HG02943 (cell line): ENCODE measurements at regions not wholly inside any gene's neighbourhood (a gene's known extent, or its start where the extent isn't known, plus 50 kb on each side); places are given as distances from the start of the nearest gene placed in this dataset.

ENCODE experiments used
- ATAC-seq: cut with Tn5 transposase; IDR thresholded peaks from one replicate; pipeline ENCODE4 v1.9.1; 2021; ENCODE audit warnings: mild to moderate bottlenecking, low read depth, moderate library complexity; ENCODE audit not compliant: unreplicated experiment

DNA sequence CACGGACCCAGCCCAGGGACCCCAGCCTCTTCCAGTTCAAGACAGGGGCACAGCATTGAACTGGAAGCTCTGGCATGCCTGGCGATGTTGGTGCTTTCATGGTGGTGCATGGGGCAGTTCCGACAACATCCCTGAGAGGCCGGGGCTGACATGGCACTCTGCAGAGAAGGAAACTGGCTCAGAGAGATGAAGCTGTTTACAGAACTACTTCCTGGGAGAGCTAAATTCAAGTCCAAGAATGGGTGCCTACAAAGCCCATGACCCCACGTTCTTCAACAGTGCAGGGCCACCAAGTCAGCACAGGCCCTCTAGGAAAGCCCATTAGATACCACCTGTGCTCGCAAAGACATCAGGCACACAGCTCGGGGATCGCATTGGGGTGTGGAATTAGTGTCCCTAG is 470.9 kb upstream of the MGMT start:
- ATAC-seq: no peak

DNA sequence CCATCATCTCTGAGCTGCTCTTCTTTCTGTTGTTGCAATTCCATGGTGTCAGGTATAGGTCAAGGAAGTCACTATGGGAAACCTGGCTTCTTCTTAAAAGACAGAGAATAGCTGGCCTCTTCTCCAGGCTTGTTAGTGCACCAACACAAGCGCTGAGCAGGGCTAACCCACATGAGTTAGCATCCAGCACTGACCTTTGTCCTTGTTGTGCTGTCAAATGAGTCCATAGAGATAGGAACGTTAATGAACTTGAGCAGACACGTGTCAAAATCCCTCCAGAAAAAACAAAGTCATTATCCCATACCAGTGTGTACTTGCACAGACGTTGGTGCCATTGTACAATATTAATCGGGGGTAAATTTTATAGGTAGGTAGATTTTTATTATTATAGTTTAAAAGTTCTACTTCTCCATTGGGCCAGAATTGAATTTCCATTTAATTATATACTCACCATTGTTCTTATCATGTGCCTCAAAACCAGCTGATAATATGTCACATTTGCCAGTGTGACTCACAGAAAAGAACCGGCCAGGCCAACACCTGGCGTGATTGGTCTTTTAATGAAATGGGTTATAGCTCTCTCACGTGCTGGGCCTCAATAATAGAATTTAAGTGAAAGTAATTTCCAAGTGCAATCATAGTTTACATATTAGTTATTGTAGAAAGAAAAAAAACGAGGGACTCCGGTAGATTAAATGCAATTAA is 468.8 kb upstream of the MGMT start:
- ATAC-seq: no peak

DNA sequence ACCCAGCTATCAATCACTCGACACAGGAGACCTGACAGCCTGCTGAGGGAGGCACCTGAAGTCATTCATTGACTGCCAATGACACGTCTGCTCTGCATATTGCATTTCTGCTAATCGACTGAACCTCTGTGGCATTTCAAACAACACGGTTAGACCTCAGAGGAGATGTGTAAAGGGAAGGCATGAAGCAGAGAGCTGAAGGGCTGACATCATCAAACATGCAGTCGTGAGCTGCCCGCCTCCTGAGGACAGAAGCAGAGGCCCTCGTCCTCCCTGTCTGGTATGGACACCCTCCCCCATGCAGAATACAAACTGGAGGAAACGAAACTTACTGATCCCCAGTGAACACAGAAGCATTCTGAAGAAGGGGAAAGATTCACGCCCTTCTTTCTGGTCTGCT is 462.6 kb upstream of the MGMT start:
- no peak for ATAC-seq

- no peak for ATAC-seq
These were observed 462.0 kb upstream of the MGMT start for GRCh38 chr10:129005080-129005479.

DNA sequence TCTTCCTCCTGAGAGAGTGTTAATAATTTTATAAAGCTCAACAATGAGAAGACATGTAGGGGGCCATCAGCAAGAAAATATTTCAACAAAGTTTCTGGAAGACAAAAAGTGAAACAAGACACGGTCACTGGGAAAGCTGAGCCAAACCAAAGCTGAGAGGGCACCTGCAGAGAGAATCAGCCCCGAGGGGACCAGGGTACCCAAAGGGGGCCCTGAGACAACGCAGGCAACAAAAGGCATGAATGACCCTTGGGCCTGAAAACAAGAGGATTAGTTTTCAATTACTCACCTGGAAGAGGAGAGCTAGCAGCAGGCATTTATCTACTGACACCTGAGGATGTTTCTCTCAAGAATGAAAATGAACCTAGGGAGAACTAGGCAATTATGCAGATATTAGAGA is 461.2 kb upstream of the MGMT start:
- ATAC-seq: no peak

DNA sequence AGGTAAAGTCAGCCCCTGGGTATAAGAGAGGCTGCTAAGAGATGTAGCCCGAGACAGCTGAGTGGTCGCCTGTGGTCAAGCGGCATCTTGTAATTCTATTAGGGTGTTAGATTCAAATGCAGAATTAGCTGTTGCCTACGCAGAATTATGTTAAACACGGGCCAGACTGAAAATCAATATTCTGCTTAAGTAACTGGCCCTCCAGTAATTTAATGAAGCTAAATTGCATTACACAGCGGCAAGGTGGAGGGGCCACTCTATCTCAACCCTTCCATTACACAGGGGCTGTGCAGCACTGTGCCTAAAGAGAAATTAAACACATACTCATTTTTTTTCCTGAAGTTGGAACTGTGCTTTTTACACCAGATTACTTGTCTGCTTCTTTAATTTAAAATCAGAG is 448.5 kb upstream of the MGMT start:
- no peak for ATAC-seq

DNA sequence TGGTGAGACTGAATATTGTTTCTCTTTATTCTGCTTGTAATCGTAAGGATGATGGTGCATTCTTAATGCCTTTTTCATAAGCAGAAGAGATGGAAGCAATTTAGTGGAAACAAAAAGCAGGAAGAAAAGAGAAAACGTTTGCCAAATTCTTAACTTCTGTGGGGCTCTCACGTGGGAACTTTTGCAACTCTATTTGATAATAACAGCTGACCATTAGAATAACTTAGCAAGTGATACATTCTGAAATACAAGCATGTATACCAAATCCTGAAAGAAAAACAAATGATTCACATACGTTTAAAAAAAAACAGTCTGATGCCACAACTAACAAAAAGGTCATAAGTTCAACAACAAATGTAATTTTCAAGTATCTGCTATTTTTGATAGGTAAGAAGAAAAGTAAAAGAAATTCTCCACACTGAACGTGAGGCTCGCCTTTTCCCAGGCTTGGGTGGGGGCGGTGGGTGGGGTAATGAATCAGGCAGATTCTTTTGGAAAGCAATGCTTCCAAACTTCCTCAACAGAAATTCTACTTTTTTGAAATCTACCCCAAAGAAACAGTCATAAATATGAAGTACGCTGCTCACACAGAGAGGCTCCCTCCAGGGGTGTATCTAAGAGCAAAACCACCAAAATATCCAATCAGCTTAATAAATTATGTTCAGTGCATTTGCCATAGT is 446.2 kb upstream of the MGMT start:
- ATAC-seq: no peak

DNA sequence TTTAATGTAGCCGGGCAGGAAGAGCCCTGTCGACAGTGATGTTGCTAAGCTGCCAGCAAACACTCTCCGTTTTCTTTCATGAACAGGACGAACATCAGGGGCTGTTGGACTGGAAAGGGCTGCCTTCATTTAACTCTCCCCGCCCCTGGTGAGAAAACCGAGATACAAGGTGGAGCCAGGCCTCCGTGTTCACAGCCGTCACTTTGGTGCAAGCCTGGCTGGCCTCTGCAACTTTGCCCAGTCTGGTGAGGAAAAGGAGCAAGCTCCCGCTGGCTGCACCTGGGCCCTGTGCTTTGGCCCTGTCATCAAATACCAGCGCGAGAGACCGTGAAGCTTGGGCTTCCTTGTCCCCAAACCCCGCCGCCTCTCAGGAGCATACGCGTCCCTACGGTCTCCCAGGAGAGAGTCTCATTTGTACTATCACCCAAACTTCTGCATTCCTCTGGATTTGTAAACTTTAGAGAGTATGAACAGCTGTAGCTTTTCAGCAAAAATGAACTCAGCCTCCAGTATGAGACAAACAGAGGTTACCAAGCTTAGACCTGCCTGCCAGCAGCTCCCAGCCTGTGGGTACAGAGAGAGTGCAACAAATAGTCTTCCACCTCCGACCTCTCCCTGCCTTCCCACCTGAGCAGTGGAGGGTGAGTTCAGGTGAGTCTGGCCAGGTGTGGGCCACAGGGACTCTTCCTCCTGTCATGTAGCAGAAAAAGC is 445.3 kb upstream of the MGMT start:
- no peak for ATAC-seq

DNA sequence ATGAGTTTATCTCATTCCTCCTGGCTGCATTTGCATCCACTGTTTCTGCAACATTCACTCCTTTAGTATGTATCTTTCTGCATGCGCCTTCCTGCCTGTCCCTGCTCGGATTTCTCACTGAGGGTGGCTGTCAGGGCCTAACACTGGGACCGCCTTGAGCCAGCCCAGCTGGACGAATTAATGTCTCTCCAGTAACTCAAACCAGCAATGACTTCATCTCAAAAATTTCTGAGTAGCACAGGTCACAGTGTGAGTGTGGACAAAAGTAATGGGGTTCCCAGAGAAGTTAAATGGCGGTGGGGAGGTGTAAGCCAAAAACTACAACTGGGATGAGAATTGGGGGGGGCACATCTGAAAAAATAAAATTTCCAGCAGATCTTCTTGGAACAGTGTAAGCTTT is 444.0 kb upstream of the MGMT start:
- ATAC-seq: no peak

- ATAC-seq: no peak
These were observed 443.0 kb upstream of the MGMT start for GRCh38 chr10:129024046-129024445.

- no peak for ATAC-seq
These were observed 441.3 kb upstream of the MGMT start for GRCh38 chr10:129025787-129026186.

GRCh38 chr10:129027906-129028305 is 439.1 kb upstream of the MGMT start:
- no peak for ATAC-seq

- no peak for ATAC-seq
These were observed 438.6 kb upstream of the MGMT start for GRCh38 chr10:129028451-129028850.

DNA sequence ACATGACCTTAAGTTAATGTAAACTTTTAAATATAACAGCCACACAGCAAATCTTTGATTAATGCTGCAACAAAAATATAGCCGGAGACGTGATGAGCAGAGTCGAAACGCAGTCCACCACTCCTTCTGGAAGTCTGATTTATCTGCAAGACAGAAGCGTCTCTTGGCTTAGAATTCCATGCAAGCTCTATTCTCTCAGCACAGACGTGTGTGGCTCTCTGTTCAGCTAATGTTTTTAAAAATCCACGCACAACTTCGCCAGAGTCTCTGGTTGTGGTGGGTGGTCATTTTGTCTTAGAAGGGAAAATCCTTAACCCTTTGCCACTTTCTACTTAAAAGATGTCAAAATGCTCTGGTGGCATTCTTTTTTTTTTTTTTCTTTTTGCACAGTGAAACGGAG is 438.0 kb upstream of the MGMT start:
- no peak for ATAC-seq

- no peak for ATAC-seq
These were observed 437.0 kb upstream of the MGMT start for GRCh38 chr10:129029851-129030602.

DNA sequence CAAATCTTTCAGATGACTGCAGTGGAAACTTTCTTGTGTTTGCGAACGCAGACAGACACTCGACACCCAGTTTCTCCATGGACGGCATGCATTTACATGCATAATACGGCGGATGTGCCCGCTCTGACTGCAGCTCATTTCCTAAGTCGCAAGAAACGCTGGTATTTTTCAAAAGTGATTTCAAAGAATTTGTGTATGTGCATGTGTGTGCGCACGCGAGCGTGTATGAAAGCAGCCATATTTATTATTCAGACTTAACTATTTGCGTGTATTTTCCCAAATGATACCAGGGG is 436.5 kb upstream of the MGMT start:
- ATAC-seq: no peak

DNA sequence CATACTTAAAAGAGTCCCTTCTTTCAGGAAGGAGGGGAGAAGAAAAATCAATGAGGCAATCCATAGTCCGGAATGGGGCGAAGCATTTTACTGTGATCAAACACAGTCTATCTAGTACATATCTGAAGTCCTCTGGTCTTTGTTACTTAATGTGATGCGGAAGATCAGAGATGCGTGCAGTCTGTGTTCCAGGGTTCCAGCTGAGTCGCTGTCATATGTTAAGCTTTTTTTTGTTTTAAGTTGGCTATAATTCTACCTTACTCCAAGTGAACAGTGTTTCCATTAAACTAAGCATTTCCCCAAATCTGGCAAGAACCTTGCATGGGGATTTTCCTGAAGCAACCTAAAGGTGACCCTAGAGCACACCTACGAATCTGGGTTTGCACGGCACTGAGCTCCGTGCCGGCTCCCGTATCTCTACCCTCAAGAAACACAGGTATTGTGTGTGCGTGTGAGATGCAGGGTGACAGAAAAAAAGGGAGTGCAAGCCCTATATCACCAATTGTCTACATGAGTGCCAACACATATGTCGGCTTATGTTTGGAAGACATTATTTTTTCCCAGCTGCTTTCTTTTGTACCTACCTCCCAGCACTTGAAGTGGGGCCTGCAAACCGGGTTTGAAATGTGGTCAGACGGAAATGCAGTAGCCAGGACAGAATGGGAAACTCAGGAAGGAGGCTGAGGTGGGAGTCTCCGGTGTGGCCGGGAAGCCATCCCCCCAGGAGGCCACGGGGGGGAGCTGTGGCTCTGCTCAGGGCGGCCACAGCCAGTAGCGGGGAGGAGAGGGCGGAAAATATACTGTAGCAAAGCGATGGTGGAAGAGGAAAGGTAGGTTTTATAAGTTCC is 435.8 kb upstream of the MGMT start:
- no peak for ATAC-seq

DNA sequence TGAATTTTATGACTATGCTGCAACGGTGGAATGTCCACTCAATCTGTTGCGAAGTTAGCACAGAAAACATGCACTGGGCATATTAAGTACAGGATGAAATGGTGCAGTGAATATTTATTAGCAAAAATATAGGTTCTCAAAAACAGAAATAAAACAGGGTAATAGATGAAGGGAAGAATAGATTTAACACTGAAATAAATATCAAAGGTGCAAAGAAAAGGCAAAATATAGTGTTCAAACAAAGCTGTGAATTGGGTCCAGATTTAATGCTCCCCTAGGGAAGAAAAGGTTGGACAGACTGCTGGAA is 435.2 kb upstream of the MGMT start:
- no peak for ATAC-seq

DNA sequence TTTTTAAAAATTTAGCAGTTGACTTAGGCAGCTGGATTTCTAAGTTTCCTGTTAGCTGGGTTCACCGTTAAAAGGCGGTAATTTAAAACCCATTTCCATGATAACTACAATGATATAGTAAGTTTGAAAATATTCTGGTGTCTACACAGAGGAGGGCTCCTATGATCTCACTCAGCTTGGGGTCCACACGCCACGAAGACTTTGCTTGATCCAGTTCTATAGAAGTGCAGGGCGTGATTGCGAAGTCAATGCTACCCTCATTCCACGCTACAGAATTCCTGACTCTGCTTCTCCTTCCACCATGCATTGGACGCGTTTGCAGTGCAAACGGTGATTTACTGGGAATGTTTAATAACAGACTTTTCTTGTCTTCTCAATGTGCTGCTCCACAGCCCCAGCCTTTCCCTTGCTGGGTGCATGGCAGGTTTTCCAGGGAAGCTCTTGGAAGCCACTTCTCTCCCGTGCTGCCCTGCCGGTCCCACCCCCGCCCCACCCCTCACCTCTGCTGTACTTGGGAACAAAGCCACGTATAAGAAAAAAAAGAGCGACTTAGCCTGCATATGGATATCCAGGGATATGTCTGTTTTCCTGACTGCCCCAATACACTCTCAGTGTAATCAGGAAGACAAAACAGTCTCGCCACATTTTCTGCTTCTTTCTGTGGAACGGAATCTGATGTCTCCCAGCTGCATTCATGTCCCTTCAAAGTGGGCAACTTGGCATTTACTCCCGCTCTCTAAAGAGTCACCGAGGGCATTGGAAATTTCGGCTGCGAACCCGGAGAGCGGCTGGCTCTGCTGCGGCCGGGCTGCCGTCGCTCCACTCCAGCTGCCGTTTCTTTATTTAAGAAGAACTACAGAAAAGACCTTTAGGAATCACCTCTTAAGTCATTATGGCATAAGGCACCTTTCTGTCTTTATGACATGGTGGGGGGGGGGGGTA is 434.4 kb upstream of the MGMT start:
- ATAC-seq: no peak

DNA sequence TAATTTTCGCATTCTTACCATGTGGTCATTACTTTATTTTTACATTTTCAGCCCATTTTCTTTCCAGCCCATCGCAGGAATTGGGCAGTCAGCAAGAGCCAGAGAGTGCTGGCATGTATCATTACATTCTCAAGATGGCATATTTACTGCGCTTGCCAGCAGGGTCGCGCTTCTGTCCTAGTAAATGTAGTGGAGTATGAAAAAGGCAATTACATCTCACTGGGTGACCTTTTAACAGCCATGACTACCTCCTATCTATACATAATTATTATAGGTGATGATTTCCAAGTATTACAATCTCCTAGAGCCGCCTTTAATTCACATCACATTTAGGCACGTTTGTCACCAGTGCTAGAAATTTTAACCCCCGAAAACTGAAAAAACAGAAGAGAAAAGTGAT is 433.7 kb upstream of the MGMT start:
- no peak for ATAC-seq
